ENCODE measurements at regions not wholly inside any gene's neighbourhood (a gene's known extent, or its start where the extent isn't known, plus 50 kb on each side); places are given as distances from the start of the nearest gene placed in this dataset.
"Not testable (repeated sequence)": the region's sequence is repeated elsewhere in the genome, so short reads cannot be mapped to it uniquely, and the experiment has no call there.

DNA sequence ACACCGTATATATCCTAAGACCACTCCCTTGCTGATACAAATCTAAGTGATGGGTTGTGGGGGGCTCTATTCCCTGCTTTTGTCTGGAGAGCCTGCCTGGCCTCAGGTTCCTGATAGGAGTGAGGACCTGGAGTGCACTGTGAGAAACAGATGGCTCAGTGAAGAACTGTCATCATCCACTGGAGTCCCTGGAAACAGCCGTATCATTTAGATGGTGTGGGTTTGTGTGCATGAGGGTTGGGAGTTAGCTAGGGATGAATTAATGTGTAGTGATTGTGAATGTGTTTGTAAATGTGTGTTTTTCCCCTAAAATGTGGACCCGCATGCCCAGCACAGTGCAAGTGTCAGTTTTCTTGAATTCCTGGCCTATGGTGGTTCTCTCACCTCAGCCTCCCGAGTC lies 111.6 kb downstream of the CRYBB2 start:
- H3K79me2 ChIP-seq (replicated peaks; ENCODE audit: insufficient read depth, low read length), result no peaks in the 10 kb centered on the region
- TF ChIP-seq EZH2 (IDR thresholded peaks at IDR 0.05; ENCODE audit: borderline replicate concordance, insufficient read depth, low read length, poor library complexity, severe bottlenecking), result no peak
- TF ChIP-seq, protein P1, sequence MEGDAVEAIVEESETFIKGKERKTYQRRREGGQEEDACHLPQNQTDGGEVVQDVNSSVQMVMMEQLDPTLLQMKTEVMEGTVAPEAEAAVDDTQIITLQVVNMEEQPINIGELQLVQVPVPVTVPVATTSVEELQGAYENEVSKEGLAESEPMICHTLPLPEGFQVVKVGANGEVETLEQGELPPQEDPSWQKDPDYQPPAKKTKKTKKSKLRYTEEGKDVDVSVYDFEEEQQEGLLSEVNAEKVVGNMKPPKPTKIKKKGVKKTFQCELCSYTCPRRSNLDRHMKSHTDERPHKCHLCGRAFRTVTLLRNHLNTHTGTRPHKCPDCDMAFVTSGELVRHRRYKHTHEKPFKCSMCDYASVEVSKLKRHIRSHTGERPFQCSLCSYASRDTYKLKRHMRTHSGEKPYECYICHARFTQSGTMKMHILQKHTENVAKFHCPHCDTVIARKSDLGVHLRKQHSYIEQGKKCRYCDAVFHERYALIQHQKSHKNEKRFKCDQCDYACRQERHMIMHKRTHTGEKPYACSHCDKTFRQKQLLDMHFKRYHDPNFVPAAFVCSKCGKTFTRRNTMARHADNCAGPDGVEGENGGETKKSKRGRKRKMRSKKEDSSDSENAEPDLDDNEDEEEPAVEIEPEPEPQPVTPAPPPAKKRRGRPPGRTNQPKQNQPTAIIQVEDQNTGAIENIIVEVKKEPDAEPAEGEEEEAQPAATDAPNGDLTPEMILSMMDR (IDR thresholded peaks at IDR 0.05; ENCODE audit: poor library complexity, severe bottlenecking), result no peak
- TF ChIP-seq SMC3 (conservative IDR thresholded peaks at IDR 0.05; ENCODE audit: poor library complexity), result no peak
- TF ChIP-seq MXI1 (conservative IDR thresholded peaks at IDR 0.05; ENCODE audit: poor library complexity, severe bottlenecking), result no peak
- no peak for TF ChIP-seq TAF1 (IDR thresholded peaks at IDR 0.05; ENCODE audit: low read depth)
- TF ChIP-seq EP300 (conservative IDR thresholded peaks at IDR 0.05; ENCODE audit: poor library complexity, severe bottlenecking), result no peak
- no peak for TF ChIP-seq POLR2AphosphoS5 (IDR thresholded peaks at IDR 0.05)
- no peak for TF ChIP-seq RAD21 (conservative IDR thresholded peaks at IDR 0.05)
- TF ChIP-seq, protein P2, sequence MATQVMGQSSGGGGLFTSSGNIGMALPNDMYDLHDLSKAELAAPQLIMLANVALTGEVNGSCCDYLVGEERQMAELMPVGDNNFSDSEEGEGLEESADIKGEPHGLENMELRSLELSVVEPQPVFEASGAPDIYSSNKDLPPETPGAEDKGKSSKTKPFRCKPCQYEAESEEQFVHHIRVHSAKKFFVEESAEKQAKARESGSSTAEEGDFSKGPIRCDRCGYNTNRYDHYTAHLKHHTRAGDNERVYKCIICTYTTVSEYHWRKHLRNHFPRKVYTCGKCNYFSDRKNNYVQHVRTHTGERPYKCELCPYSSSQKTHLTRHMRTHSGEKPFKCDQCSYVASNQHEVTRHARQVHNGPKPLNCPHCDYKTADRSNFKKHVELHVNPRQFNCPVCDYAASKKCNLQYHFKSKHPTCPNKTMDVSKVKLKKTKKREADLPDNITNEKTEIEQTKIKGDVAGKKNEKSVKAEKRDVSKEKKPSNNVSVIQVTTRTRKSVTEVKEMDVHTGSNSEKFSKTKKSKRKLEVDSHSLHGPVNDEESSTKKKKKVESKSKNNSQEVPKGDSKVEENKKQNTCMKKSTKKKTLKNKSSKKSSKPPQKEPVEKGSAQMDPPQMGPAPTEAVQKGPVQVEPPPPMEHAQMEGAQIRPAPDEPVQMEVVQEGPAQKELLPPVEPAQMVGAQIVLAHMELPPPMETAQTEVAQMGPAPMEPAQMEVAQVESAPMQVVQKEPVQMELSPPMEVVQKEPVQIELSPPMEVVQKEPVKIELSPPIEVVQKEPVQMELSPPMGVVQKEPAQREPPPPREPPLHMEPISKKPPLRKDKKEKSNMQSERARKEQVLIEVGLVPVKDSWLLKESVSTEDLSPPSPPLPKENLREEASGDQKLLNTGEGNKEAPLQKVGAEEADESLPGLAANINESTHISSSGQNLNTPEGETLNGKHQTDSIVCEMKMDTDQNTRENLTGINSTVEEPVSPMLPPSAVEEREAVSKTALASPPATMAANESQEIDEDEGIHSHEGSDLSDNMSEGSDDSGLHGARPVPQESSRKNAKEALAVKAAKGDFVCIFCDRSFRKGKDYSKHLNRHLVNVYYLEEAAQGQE (IDR thresholded peaks at IDR 0.05; ENCODE audit: borderline replicate concordance), result no peak
- H3K4me2 ChIP-seq (ENCODE audit: low read length), result no peak overlapping the region
- no peaks in the 10 kb centered on the region for H3K36me3 ChIP-seq (ENCODE audit: insufficient read depth, low read length)
- H3K27me3 ChIP-seq (ENCODE audit: insufficient read depth, low read depth, low read length), result no peaks in the 10 kb centered on the region
- H3F3A ChIP-seq (ENCODE audit: insufficient read depth, low read length, poor library complexity, severe bottlenecking), result no peaks in the 10 kb centered on the region
- no peak overlapping the region for H2AFZ ChIP-seq (ENCODE audit: low read depth, low read length)
- H3K9ac ChIP-seq (ENCODE audit: low read length), result no peak overlapping the region
- H3K4me3 ChIP-seq (ENCODE audit: low read length), result no peak overlapping the region
- no peaks in the 10 kb centered on the region for H4K20me1 ChIP-seq (ENCODE audit: insufficient read depth)
- no peak overlapping the region for H3K27ac ChIP-seq (ENCODE audit: low read length)
- no peaks in the 10 kb centered on the region for H3K9me3 ChIP-seq (ENCODE audit: low read length)
- no peaks in the 10 kb centered on the region for H3K9me2 ChIP-seq (ENCODE audit: insufficient read depth, low read length)

- not testable (repeated sequence) for H3K4me3 ChIP-seq (ENCODE audit: low read length); H3K4me2 ChIP-seq (ENCODE audit: low read length); H3K27me3 ChIP-seq (ENCODE audit: insufficient read depth, low read depth, low read length); H4K20me1 ChIP-seq (ENCODE audit: insufficient read depth); H3K36me3 ChIP-seq (ENCODE audit: insufficient read depth, low read length); H3K9me3 ChIP-seq (ENCODE audit: low read length); H3K9me2 ChIP-seq (ENCODE audit: insufficient read depth, low read length); H3K79me2 ChIP-seq (replicated peaks; ENCODE audit: insufficient read depth, low read length); H2AFZ ChIP-seq (ENCODE audit: low read depth, low read length); H3F3A ChIP-seq (ENCODE audit: insufficient read depth, low read length, poor library complexity, severe bottlenecking); H3K27ac ChIP-seq (ENCODE audit: low read length); H3K9ac ChIP-seq (ENCODE audit: low read length)
Measured at GRCh38 chr22:25331911-25332310, 112.5 kb downstream of the CRYBB2 start.

GRCh38 chr22:25332386-25332785 lies 112.9 kb downstream of the CRYBB2 start:
- TF ChIP-seq EP300 (conservative IDR thresholded peaks at IDR 0.05; ENCODE audit: poor library complexity, severe bottlenecking) (no peak), TAF1 (IDR thresholded peaks at IDR 0.05; ENCODE audit: low read depth) (no peak)
- TF ChIP-seq, protein P1 (IDR thresholded peaks at IDR 0.05; ENCODE audit: poor library complexity, severe bottlenecking), result no peak
- TF ChIP-seq, protein P2 (IDR thresholded peaks at IDR 0.05; ENCODE audit: borderline replicate concordance), result no peak
- no peak overlapping the region for H3K4me2 ChIP-seq (ENCODE audit: low read length)
- H3K36me3 ChIP-seq (ENCODE audit: insufficient read depth, low read length), result no peaks in the 10 kb centered on the region
- H3K79me2 ChIP-seq (replicated peaks; ENCODE audit: insufficient read depth, low read length), result no peaks in the 10 kb centered on the region
- H3K27me3 ChIP-seq (ENCODE audit: insufficient read depth, low read depth, low read length), result no peaks in the 10 kb centered on the region
- no peaks in the 10 kb centered on the region for H3F3A ChIP-seq (ENCODE audit: insufficient read depth, low read length, poor library complexity, severe bottlenecking)
- H3K4me3 ChIP-seq (ENCODE audit: low read length), result no peak overlapping the region
- H2AFZ ChIP-seq (ENCODE audit: low read depth, low read length), result no peak overlapping the region
- no peak overlapping the region for H3K9ac ChIP-seq (ENCODE audit: low read length)
- H3K9me3 ChIP-seq (ENCODE audit: low read length), result no peaks in the 10 kb centered on the region
- H3K27ac ChIP-seq (ENCODE audit: low read length), result no peak overlapping the region
- H3K9me2 ChIP-seq (ENCODE audit: insufficient read depth, low read length), result no peaks in the 10 kb centered on the region
- no peaks in the 10 kb centered on the region for H4K20me1 ChIP-seq (ENCODE audit: insufficient read depth)
